HEK293 (cell line): ENCODE measurements at regions not wholly inside any gene's neighbourhood (a gene's known extent, or its start where the extent isn't known, plus 50 kb on each side); places are given as distances from the start of the nearest gene placed in this dataset.

Experiments
- CTCF ChIP-seq: fragments of 450-650 bp; formaldehyde crosslinking; IDR thresholded peaks from 2 replicates; pipeline ENCODE4 v1.5.1; 2016; ENCODE audit warnings: missing biosample characterization, missing genetic modification characterization
- GLI4 ChIP-seq: fragments of 450-650 bp; formaldehyde crosslinking; IDR thresholded peaks from 2 replicates; pipeline ENCODE4 v1.5.1; 2016; ENCODE audit warnings: missing biosample characterization, missing genetic modification characterization
- GLIS1 ChIP-seq: fragments of 450-650 bp; formaldehyde crosslinking; IDR thresholded peaks from 2 replicates; pipeline ENCODE4 v1.5.1; 2016; ENCODE audit warnings: missing biosample characterization, missing genetic modification characterization
- HOXA7 ChIP-seq: sonication (generic); formaldehyde crosslinking; IDR thresholded peaks from 2 replicates; pipeline ENCODE4 v1.8.1; 2022; ENCODE audit warnings: missing genetic modification reagents, borderline replicate concordance
- YY2 ChIP-seq: fragments of 450-650 bp; formaldehyde crosslinking; IDR thresholded peaks from 2 replicates; pipeline ENCODE4 v1.5.1; 2016; ENCODE audit warnings: missing biosample characterization, missing genetic modification characterization
- ZNF274 ChIP-seq, 2 experiments: fragments of 200-500 bp in 1 of 2; fragments of 450-650 bp in 1 of 2; sonication (Bioruptor generic) in 1 of 2; formaldehyde crosslinking in 1 of 2; IDR thresholded peaks; 2 replicates each; pipeline versions ENCODE4 v1.5.1 to v1.6.1; 2014 to 2016; ENCODE audit warnings: borderline replicate concordance in 1 of 2, inconsistent platforms in 1 of 2, low read length in 1 of 2, missing biosample characterization in 1 of 2, missing genetic modification characterization in 1 of 2
- ZNF561 ChIP-seq: fragments of 450-650 bp; IDR thresholded peaks from 2 replicates; pipeline ENCODE4 v1.5.1; 2018; ENCODE audit warnings: missing biosample characterization, missing genetic modification characterization, borderline replicate concordance
- ZNF571 ChIP-seq: fragments of 450-650 bp; formaldehyde crosslinking; IDR thresholded peaks from 2 replicates; pipeline ENCODE4 v1.5.0; 2017; ENCODE audit warnings: missing biosample characterization, missing genetic modification characterization
- ZNF792 ChIP-seq: fragments of 450-650 bp; formaldehyde crosslinking; IDR thresholded peaks from 2 replicates; pipeline ENCODE4 v1.5.1; 2016; ENCODE audit warnings: missing biosample characterization, missing genetic modification characterization
- TF ChIP-seq, protein P1 (sequence below): fragments of 450-650 bp; formaldehyde crosslinking; IDR thresholded peaks from 2 replicates; pipeline ENCODE4 v1.5.1; 2017; ENCODE audit warnings: missing biosample characterization, mild to moderate bottlenecking, missing genetic modification characterization, moderate library complexity
- TF ChIP-seq, protein P2 (sequence below): fragments of 450-650 bp; formaldehyde crosslinking; IDR thresholded peaks from 2 replicates; pipeline ENCODE4 v1.5.1; 2016; ENCODE audit warnings: missing biosample characterization, missing genetic modification characterization
- TF ChIP-seq, protein P3 (sequence below): fragments of 450-650 bp; formaldehyde crosslinking; IDR thresholded peaks from 2 replicates; pipeline ENCODE4 v1.5.1; 2016; ENCODE audit warnings: missing biosample characterization, missing genetic modification characterization

GRCh38 chr5:15222156-15222555, 277.8 kb upstream of the FBXL7 start:
- TF ChIP-seq CTCF = no peak
- TF ChIP-seq, protein P1, sequence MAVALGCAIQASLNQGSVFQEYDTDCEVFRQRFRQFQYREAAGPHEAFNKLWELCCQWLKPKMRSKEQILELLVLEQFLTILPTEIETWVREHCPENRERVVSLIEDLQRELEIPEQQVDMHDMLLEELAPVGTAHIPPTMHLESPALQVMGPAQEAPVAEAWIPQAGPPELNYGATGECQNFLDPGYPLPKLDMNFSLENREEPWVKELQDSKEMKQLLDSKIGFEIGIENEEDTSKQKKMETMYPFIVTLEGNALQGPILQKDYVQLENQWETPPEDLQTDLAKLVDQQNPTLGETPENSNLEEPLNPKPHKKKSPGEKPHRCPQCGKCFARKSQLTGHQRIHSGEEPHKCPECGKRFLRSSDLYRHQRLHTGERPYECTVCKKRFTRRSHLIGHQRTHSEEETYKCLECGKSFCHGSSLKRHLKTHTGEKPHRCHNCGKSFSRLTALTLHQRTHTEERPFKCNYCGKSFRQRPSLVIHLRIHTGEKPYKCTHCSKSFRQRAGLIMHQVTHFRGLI (tag by site-specific recombination) = no peak
- no peak for TF ChIP-seq GLI4 (tag by site-specific recombination)
- no peak for TF ChIP-seq ZNF561 (tag by site-specific recombination)
- TF ChIP-seq, protein P2, sequence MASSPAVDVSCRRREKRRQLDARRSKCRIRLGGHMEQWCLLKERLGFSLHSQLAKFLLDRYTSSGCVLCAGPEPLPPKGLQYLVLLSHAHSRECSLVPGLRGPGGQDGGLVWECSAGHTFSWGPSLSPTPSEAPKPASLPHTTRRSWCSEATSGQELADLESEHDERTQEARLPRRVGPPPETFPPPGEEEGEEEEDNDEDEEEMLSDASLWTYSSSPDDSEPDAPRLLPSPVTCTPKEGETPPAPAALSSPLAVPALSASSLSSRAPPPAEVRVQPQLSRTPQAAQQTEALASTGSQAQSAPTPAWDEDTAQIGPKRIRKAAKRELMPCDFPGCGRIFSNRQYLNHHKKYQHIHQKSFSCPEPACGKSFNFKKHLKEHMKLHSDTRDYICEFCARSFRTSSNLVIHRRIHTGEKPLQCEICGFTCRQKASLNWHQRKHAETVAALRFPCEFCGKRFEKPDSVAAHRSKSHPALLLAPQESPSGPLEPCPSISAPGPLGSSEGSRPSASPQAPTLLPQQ (tag by site-specific recombination) = no peak
- no peak for TF ChIP-seq GLIS1 (tag by site-specific recombination)
- no peak for TF ChIP-seq ZNF571 (tag by site-specific recombination)
- no peak for TF ChIP-seq ZNF274 (IDR thresholded peaks at IDR 0.05; ENCODE audit: low read length)
- TF ChIP-seq ZNF274 (tag by site-specific recombination; IDR thresholded peaks at IDR 0.05; ENCODE audit: borderline replicate concordance) = no peak
- no peak for TF ChIP-seq HOXA7 (CRISPR knock-in tag)
- TF ChIP-seq ZNF792 (tag by site-specific recombination) = no peak
- TF ChIP-seq, protein P3, sequence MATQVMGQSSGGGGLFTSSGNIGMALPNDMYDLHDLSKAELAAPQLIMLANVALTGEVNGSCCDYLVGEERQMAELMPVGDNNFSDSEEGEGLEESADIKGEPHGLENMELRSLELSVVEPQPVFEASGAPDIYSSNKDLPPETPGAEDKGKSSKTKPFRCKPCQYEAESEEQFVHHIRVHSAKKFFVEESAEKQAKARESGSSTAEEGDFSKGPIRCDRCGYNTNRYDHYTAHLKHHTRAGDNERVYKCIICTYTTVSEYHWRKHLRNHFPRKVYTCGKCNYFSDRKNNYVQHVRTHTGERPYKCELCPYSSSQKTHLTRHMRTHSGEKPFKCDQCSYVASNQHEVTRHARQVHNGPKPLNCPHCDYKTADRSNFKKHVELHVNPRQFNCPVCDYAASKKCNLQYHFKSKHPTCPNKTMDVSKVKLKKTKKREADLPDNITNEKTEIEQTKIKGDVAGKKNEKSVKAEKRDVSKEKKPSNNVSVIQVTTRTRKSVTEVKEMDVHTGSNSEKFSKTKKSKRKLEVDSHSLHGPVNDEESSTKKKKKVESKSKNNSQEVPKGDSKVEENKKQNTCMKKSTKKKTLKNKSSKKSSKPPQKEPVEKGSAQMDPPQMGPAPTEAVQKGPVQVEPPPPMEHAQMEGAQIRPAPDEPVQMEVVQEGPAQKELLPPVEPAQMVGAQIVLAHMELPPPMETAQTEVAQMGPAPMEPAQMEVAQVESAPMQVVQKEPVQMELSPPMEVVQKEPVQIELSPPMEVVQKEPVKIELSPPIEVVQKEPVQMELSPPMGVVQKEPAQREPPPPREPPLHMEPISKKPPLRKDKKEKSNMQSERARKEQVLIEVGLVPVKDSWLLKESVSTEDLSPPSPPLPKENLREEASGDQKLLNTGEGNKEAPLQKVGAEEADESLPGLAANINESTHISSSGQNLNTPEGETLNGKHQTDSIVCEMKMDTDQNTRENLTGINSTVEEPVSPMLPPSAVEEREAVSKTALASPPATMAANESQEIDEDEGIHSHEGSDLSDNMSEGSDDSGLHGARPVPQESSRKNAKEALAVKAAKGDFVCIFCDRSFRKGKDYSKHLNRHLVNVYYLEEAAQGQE (tag by site-specific recombination) = no peak
- TF ChIP-seq YY2 (tag by site-specific recombination) = no peak
